Natural killer cell (primary cell): ENCODE measurements at regions not wholly inside any gene's neighbourhood (a gene's known extent, or its start where the extent isn't known, plus 50 kb on each side); places are given as distances from the start of the nearest gene placed in this dataset.

ENCODE experiments used
- ATAC-seq, 3 donors: fragments of 150-1000 bp in 2 of 3; fragments of 200-7000 bp in 1 of 3; cut with Tn5 transposase; 1 replicate in 1 of 3; 2 replicates in 2 of 3; pipeline ENCODE4 v1.10.0; 2021; ENCODE audit warnings: mild to moderate bottlenecking in 2 of 3, moderate library complexity in 2 of 3
- DNase-seq, 2 donors: peaks; one replicate each; pipeline versions ENCODE4 v3.0.0 to v3.0.0-alpha.2; 2013 to 2021; ENCODE audit warnings: mixed read lengths in 1 of 2
- H3K27ac ChIP-seq: one replicate; pipeline ENCODE4 v1.5.1; 2013; ENCODE audit warnings: mild to moderate bottlenecking, low read length
- H3K27me3 ChIP-seq: one replicate; pipeline ENCODE4 v1.6.1; 2013; ENCODE audit warnings: low read length; ENCODE audit not compliant: control insufficient read depth, insufficient read depth
- H3K36me3 ChIP-seq: one replicate; pipeline ENCODE4 v1.6.1; 2013; ENCODE audit warnings: low read length; ENCODE audit not compliant: control insufficient read depth, insufficient read depth
- H3K4me1 ChIP-seq: one replicate; pipeline ENCODE4 v1.6.1; 2013; ENCODE audit warnings: low read length; ENCODE audit not compliant: control insufficient read depth, insufficient read depth
- H3K4me3 ChIP-seq: one replicate; pipeline ENCODE4 v1.5.1; 2013; ENCODE audit warnings: low read length
- H3K9me3 ChIP-seq: one replicate; pipeline ENCODE4 v1.6.1; 2013; ENCODE audit warnings: low read length; ENCODE audit not compliant: control insufficient read depth, insufficient read depth
- H3K27ac Mint-ChIP-seq, 2 donors: one replicate each; pipeline ENCODE4 v1.8.0; 2022; ENCODE audit warnings: mild to moderate bottlenecking in 2 of 2, mixed read lengths in 2 of 2, moderate library complexity in 1 of 2
- H3K27me3 Mint-ChIP-seq, 2 donors: one replicate each; pipeline ENCODE4 v1.8.0; 2022; ENCODE audit warnings: low read depth in 2 of 2, mixed read lengths in 2 of 2
- H3K36me3 Mint-ChIP-seq: one replicate; pipeline ENCODE4 v1.8.0; 2022; ENCODE audit warnings: mixed read lengths
- H3K4me1 Mint-ChIP-seq, 2 donors: one replicate each; pipeline ENCODE4 v1.8.0; 2022; ENCODE audit warnings: mixed read lengths in 2 of 2
- H3K4me3 Mint-ChIP-seq: one replicate; pipeline ENCODE4 v1.8.0; 2022; ENCODE audit warnings: mild to moderate bottlenecking, moderate library complexity, mixed read lengths
- H3K9me3 Mint-ChIP-seq, 2 donors: one replicate each; pipeline ENCODE4 v1.8.0; 2022; ENCODE audit warnings: mixed read lengths in 2 of 2
- WGBS: methylation state at CpG from one replicate; pipeline ENCODE4 v1.1.7; 2013; ENCODE audit warnings: missing lambda C conversion rate; ENCODE audit not compliant: insufficient coverage; 5-methylcytosine and 5-hydroxymethylcytosine counted together
- intact Hi-C: fragments of 100-400 bp; cut with micrococcal nuclease; formaldehyde crosslinking; loops from one replicate; pipeline ENCODE4 v1.14.2; 2022
- TF ChIP-seq, protein P1 (sequence below): fragments of 200-600 bp; IDR thresholded peaks from one replicate; pipeline ENCODE4 v1.8.0; 2022; ENCODE audit warnings: antibody characterized with exemption

DNA sequence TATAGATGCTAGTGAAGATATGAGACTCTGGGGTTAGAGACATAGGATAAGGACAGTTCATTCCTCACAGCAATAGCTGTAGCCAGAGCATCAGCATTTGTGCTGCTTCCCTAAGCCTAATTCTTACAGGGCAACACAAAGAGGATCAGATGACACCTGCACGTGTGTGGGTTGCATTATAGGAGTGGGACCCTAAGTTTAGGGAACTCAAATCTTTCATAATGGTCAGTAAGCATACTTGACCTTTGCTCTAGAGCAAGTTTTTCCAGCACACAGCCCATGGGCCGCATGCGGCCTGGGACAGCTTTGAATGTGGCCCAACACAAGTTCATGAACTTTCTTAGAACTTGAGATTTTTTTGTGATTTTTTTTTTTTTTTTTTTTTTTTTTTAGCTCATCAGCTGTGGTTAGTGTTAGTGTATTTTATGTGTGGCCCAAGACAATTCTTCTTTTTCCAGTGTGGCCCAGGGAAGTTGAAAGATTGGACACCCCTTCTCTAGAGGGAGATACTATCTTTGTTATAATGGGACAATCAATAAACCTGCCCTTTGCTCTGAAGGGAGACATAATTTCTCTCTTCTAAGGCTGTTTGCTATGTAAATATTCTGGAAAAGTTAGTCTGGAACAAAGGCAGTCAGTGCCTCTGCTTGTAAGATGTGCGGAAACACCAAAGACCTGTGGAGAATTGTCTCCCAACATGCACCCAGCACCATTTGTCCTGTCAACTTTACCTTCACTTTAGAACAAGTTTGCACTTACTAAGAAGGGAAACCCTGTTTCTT, 650.2 kb downstream of the ZNF674 start:
- no peak overlapping the region for H3K27ac Mint-ChIP-seq
- no peaks in the 10 kb centered on the region for H3K36me3 ChIP-seq
- no peaks in the 10 kb centered on the region for H3K36me3 Mint-ChIP-seq
- 91% methylated on average over 3 of the region's 4 CpGs for WGBS
- intact Hi-C loops = no loop called here
- no peak overlapping the region for H3K4me3 ChIP-seq
- ATAC-seq (no peak), DNase-seq (no peak)
- TF ChIP-seq, protein P1, sequence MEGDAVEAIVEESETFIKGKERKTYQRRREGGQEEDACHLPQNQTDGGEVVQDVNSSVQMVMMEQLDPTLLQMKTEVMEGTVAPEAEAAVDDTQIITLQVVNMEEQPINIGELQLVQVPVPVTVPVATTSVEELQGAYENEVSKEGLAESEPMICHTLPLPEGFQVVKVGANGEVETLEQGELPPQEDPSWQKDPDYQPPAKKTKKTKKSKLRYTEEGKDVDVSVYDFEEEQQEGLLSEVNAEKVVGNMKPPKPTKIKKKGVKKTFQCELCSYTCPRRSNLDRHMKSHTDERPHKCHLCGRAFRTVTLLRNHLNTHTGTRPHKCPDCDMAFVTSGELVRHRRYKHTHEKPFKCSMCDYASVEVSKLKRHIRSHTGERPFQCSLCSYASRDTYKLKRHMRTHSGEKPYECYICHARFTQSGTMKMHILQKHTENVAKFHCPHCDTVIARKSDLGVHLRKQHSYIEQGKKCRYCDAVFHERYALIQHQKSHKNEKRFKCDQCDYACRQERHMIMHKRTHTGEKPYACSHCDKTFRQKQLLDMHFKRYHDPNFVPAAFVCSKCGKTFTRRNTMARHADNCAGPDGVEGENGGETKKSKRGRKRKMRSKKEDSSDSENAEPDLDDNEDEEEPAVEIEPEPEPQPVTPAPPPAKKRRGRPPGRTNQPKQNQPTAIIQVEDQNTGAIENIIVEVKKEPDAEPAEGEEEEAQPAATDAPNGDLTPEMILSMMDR = no peak
- H3K4me1 Mint-ChIP-seq = peaks cover 0 to 7% of the 10 kb centered on the region in 2 donors
- no peaks in the 10 kb centered on the region for H3K9me3 ChIP-seq
- no peaks in the 10 kb centered on the region for H3K27me3 ChIP-seq
- no peaks in the 10 kb centered on the region for H3K4me1 ChIP-seq
- no peak overlapping the region for H3K4me3 Mint-ChIP-seq
- no peaks in the 10 kb centered on the region for H3K9me3 Mint-ChIP-seq
- H3K27ac ChIP-seq = no peak overlapping the region
- H3K27me3 Mint-ChIP-seq = peaks cover 0 to 12% of the 10 kb centered on the region in 2 donors

DNA sequence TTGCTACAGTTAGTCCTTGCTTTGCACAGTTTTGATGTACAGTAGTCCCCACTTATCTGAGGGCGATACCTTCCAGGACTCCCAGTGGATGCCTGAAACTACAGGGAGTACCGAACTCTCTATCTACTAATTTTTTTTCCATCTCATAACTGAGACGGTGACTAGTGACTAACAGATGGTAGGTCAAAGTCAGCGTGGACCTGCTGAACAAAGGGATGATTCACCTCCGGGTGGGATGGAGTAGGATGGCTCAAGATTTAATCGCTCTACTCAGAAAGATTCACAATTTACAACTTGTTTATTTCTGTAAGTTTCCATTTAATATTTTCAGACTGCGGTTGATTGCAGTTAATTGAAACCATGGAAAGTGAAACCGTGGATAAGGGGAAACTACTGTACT, 655.8 kb downstream of the ZNF674 start:
- H3K4me3 Mint-ChIP-seq = no peak overlapping the region

DNA sequence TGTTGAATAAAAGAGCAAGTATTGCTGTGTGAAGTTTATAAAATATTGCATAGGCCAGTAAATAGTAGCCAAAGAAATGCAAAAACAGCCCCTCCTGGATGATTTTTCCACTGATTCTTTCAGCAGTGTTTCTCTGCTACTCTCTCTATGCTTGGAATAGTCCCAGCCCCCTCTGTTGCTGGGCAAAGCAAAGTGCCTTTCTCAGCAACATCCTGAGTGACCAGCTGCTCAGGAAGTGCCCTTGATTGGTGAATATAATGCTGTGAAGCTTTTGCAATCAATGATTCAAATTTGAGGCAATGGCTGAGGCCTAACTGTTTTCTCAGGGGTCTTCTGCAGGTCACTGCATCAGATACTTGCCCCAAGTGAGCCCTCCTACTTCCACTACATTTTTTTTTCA, 656.7 kb downstream of the ZNF674 start:
- TF ChIP-seq, protein P1 = no peak
- no peaks in the 10 kb centered on the region for H3K4me1 Mint-ChIP-seq
- H3K27me3 Mint-ChIP-seq = peaks cover 0 to 6% of the 10 kb centered on the region in 2 donors
- H3K4me3 ChIP-seq = no peak overlapping the region
- no peaks in the 10 kb centered on the region for H3K27me3 ChIP-seq
- no peaks in the 10 kb centered on the region for H3K36me3 Mint-ChIP-seq
- no peak overlapping the region for H3K27ac Mint-ChIP-seq
- no peaks in the 10 kb centered on the region for H3K4me1 ChIP-seq
- H3K9me3 ChIP-seq = no peaks in the 10 kb centered on the region
- DNase-seq (no peak), ATAC-seq (no peak)
- H3K9me3 Mint-ChIP-seq = no peaks in the 10 kb centered on the region
- no peaks in the 10 kb centered on the region for H3K36me3 ChIP-seq
- H3K27ac ChIP-seq = no peak overlapping the region
- intact Hi-C loops = no loop called here
- H3K4me3 Mint-ChIP-seq = no peak overlapping the region

More for the DNA sequence above, 655.8 kb downstream of the ZNF674 start:
- Histone ChIP-seq H3K4me3 (no peak overlapping the region), H3K27me3 (no peaks in the 10 kb centered on the region), H3K4me1 (no peaks in the 10 kb centered on the region), H3K27ac (no peak overlapping the region), H3K36me3 (no peaks in the 10 kb centered on the region), H3K9me3 (no peaks in the 10 kb centered on the region)
- H3K27me3 Mint-ChIP-seq = peaks cover 0 to 6% of the 10 kb centered on the region in 2 donors
- TF ChIP-seq, protein P1 = no peak
- H3K9me3 Mint-ChIP-seq = no peaks in the 10 kb centered on the region
- H3K27ac Mint-ChIP-seq = no peak overlapping the region
- intact Hi-C loops = no loop called here
- H3K36me3 Mint-ChIP-seq = no peaks in the 10 kb centered on the region
- WGBS = 84% methylated on average over 4 of the region's 8 CpGs
- no peaks in the 10 kb centered on the region for H3K4me1 Mint-ChIP-seq
- ATAC-seq = no peak
- DNase-seq = no peak

DNA sequence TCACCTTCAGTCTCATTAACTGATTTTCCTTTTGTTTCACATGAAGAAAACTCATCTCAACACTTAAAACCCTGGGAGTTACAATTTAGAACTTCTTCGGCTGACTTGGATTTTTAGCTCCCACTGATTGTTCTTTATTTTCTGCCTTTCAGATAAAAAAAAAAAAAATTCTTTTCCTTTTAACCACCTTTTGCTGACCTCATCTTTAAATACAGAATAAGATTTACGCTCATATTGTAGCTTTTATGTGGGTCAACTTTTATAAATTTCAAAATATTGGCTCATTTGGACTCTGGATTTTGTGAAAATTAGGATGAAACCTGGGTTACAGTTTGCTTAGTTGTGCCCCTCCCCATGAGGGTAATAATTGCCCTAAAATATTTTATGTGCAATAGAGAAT, 659.3 kb downstream of the ZNF674 start:
- Histone ChIP-seq H3K27ac (no peak overlapping the region), H3K4me3 (no peak overlapping the region), H3K9me3 (no peaks in the 10 kb centered on the region), H3K27me3 (no peaks in the 10 kb centered on the region), H3K36me3 (no peaks in the 10 kb centered on the region), H3K4me1 (peaks cover 2% of the 10 kb centered on the region)
- H3K27me3 Mint-ChIP-seq = peaks cover 0 to 6% of the 10 kb centered on the region in 2 donors
- no peak for DNase-seq
- TF ChIP-seq, protein P1 = no peak
- ATAC-seq = no peak
- no peaks in the 10 kb centered on the region for H3K4me1 Mint-ChIP-seq
- H3K9me3 Mint-ChIP-seq = no peaks in the 10 kb centered on the region
- no peak overlapping the region for H3K4me3 Mint-ChIP-seq
- no peak overlapping the region for H3K27ac Mint-ChIP-seq
- no peaks in the 10 kb centered on the region for H3K36me3 Mint-ChIP-seq
- WGBS = 89% methylated on average over 1 of the region's 2 CpGs
- intact Hi-C loops = no loop called here
